Mesendoderm (in vitro differentiated cells): ENCODE measurements at regions not wholly inside any gene's neighbourhood (a gene's known extent, or its start where the extent isn't known, plus 50 kb on each side); places are given as distances from the start of the nearest gene placed in this dataset.

Experiments
- DNase-seq: peaks from one replicate; pipeline ENCODE4 v3.0.0; 2013
- H2AK5ac ChIP-seq: 2 replicates; pipeline ENCODE4 v1.6.1; 2013; ENCODE audit warnings: low read length, inconsistent platforms
- H2BK120ac ChIP-seq: 2 replicates; pipeline ENCODE4 v1.6.1; 2013; ENCODE audit warnings: low read depth, mild to moderate bottlenecking, low read length, moderate library complexity, mixed read lengths
- H2BK15ac ChIP-seq: replicated peaks from 2 replicates; pipeline ENCODE4 v1.6.1; 2013; ENCODE audit warnings: low read depth, mild to moderate bottlenecking, moderate library complexity
- H2BK5ac ChIP-seq: 2 replicates; pipeline ENCODE4 v1.6.1; 2013; ENCODE audit warnings: low read length, inconsistent platforms
- H3K18ac ChIP-seq: 2 replicates; pipeline ENCODE4 v1.6.1; 2013; ENCODE audit warnings: mild to moderate bottlenecking, low read length, mixed read lengths
- H3K23ac ChIP-seq: one replicate; pipeline ENCODE4 v1.6.1; 2013; ENCODE audit warnings: low read length
- H3K27ac ChIP-seq: 2 replicates; pipeline ENCODE4 v1.5.1; 2013; ENCODE audit warnings: low read depth, mild to moderate bottlenecking, inconsistent platforms, low read length, moderate library complexity
- H3K27me3 ChIP-seq: 2 replicates; pipeline ENCODE4 v1.6.1; 2013; ENCODE audit warnings: low read length, control low read depth, mild to moderate bottlenecking, inconsistent platforms; ENCODE audit not compliant: insufficient read depth, poor library complexity
- H3K36me3 ChIP-seq: 2 replicates; pipeline ENCODE4 v1.6.1; 2013; ENCODE audit warnings: low read length, inconsistent platforms; ENCODE audit not compliant: control insufficient read depth, insufficient read depth
- H3K4ac ChIP-seq: one replicate; pipeline ENCODE4 v1.6.1; 2013; ENCODE audit warnings: low read depth, mild to moderate bottlenecking, low read length, moderate library complexity
- H3K4me1 ChIP-seq: 2 replicates; pipeline ENCODE4 v1.6.1; 2013; ENCODE audit warnings: low read depth, low read length, inconsistent platforms; ENCODE audit not compliant: control insufficient read depth
- H3K4me2 ChIP-seq: 2 replicates; pipeline ENCODE4 v1.6.1; 2013; ENCODE audit warnings: low read length
- H3K4me3 ChIP-seq: 2 replicates; pipeline ENCODE4 v1.5.1; 2013; ENCODE audit warnings: mild to moderate bottlenecking, low read length
- H3K56ac ChIP-seq: one replicate; pipeline ENCODE4 v1.6.1; 2013; ENCODE audit warnings: low read length
- H3K79me1 ChIP-seq: 2 replicates; pipeline ENCODE4 v1.6.1; 2013; ENCODE audit warnings: low read length, inconsistent platforms
- H3K79me2 ChIP-seq: 2 replicates; pipeline ENCODE4 v1.6.1; 2013; ENCODE audit warnings: mild to moderate bottlenecking, low read length; ENCODE audit not compliant: control insufficient read depth, insufficient read depth
- H3K9ac ChIP-seq: 2 replicates; pipeline ENCODE4 v1.6.1; 2013; ENCODE audit warnings: low read length, inconsistent platforms
- H4K5ac ChIP-seq: one replicate; pipeline ENCODE4 v1.6.1; 2013; ENCODE audit warnings: low read length
- H4K8ac ChIP-seq: one replicate; pipeline ENCODE4 v1.6.1; 2013; ENCODE audit warnings: low read depth, mild to moderate bottlenecking, control low read depth, low read length, moderate library complexity
- WGBS: extraction: QIAGEN DNeasy Blood & Tissue Kit; methylation state at CpG from one replicate; pipeline ENCODE4 v1.1.7; 2013; ENCODE audit warnings: low lambda C conversion rate, missing lambda C conversion rate; ENCODE audit not compliant: insufficient coverage; ENCODE audit errors: extremely low coverage; 5-methylcytosine and 5-hydroxymethylcytosine counted together

- no CpG with 5 or more reads among the region's 5 CpGs for WGBS
- no peak for DNase-seq
- H4K8ac ChIP-seq: no peak overlapping the region
- H2BK15ac ChIP-seq: no peak overlapping the region
- H3K4me3 ChIP-seq: no peak overlapping the region
- no peaks in the 10 kb centered on the region for H3K79me1 ChIP-seq
- H2AK5ac ChIP-seq: no peak overlapping the region
- no peak overlapping the region for H4K5ac ChIP-seq
- H3K18ac ChIP-seq: no peak overlapping the region
- no peaks in the 10 kb centered on the region for H3K27me3 ChIP-seq
- H3K79me2 ChIP-seq: no peaks in the 10 kb centered on the region
- no peak overlapping the region for H2BK5ac ChIP-seq
- no peak overlapping the region for H3K4me2 ChIP-seq
- no peak overlapping the region for H3K4ac ChIP-seq
- H3K36me3 ChIP-seq: no peaks in the 10 kb centered on the region
- no peak overlapping the region for H3K56ac ChIP-seq
- no peak overlapping the region for H3K9ac ChIP-seq
- H3K4me1 ChIP-seq: no peaks in the 10 kb centered on the region
- no peak overlapping the region for H3K23ac ChIP-seq
- no peak overlapping the region for H3K27ac ChIP-seq
- H2BK120ac ChIP-seq: no peak overlapping the region
Measured at GRCh38 chr2:66789741-66790140, 354.8 kb downstream of the MEIS1 start.

- Histone ChIP-seq H3K23ac (no peak overlapping the region), H3K4me2 (no peak overlapping the region), H3K4me3 (no peak overlapping the region), H3K79me1 (no peaks in the 10 kb centered on the region), H2BK5ac (no peak overlapping the region), H4K8ac (no peak overlapping the region), H3K27ac (no peak overlapping the region), H3K4ac (no peak overlapping the region), H3K56ac (no peak overlapping the region), H2AK5ac (no peak overlapping the region), H3K27me3 (no peaks in the 10 kb centered on the region), H3K9ac (no peak overlapping the region), H3K18ac (no peak overlapping the region), H3K36me3 (no peaks in the 10 kb centered on the region), H3K79me2 (no peaks in the 10 kb centered on the region), H4K5ac (no peak overlapping the region), H2BK15ac (no peak overlapping the region), H2BK120ac (no peak overlapping the region), H3K4me1 (no peaks in the 10 kb centered on the region)
- DNase-seq: no peak
- no CpG with 5 or more reads among the region's 1 CpG for WGBS
Measured at GRCh38 chr2:66790651-66791181, 355.8 kb downstream of the MEIS1 start.

GRCh38 chr2:66794070-66794469, 359.1 kb downstream of the MEIS1 start:
- no peaks in the 10 kb centered on the region for H3K27me3 ChIP-seq
- no peak overlapping the region for H4K5ac ChIP-seq
- H3K4ac ChIP-seq: no peak overlapping the region
- H2BK120ac ChIP-seq: no peak overlapping the region
- no peak overlapping the region for H3K27ac ChIP-seq
- H3K4me1 ChIP-seq: no peaks in the 10 kb centered on the region
- no peak overlapping the region for H4K8ac ChIP-seq
- H3K18ac ChIP-seq: no peak overlapping the region
- no peak overlapping the region for H2BK15ac ChIP-seq
- no CpG with 5 or more reads among the region's 8 CpGs for WGBS
- H2BK5ac ChIP-seq: no peak overlapping the region
- H3K79me2 ChIP-seq: no peaks in the 10 kb centered on the region
- no peaks in the 10 kb centered on the region for H3K36me3 ChIP-seq
- no peak for DNase-seq
- no peaks in the 10 kb centered on the region for H3K79me1 ChIP-seq
- H3K4me3 ChIP-seq: no peak overlapping the region
- H3K56ac ChIP-seq: no peak overlapping the region
- H2AK5ac ChIP-seq: no peak overlapping the region
- H3K23ac ChIP-seq: no peak overlapping the region
- H3K4me2 ChIP-seq: no peak overlapping the region
- H3K9ac ChIP-seq: no peak overlapping the region

DNA sequence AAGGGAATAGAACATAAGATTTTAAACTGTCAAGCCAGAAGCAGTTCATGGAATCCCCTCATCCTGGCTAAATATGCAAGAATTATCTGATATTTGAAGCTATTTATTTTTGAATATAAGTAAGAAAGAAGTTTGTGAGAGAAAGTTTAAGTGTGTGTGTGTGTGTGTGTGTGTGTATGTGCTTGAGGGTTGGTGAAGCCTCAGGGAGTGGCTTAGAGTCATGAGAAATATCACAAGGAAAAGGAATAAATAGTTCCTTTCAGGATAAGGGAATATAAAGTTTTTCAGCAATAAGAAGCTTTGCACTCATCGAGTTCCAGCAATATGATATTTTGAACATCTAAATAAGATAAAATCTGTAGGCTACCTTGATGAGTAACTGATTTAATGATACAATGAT, 359.6 kb downstream of the MEIS1 start:
- no peak overlapping the region for H3K4me3 ChIP-seq
- H3K23ac ChIP-seq: no peak overlapping the region
- H3K79me2 ChIP-seq: no peaks in the 10 kb centered on the region
- DNase-seq: no peak
- H2BK120ac ChIP-seq: no peak overlapping the region
- no peaks in the 10 kb centered on the region for H3K4me1 ChIP-seq
- H3K4me2 ChIP-seq: no peak overlapping the region
- no peak overlapping the region for H3K27ac ChIP-seq
- no CpG with 5 or more reads among the region's 1 CpG for WGBS
- H3K79me1 ChIP-seq: no peaks in the 10 kb centered on the region
- no peak overlapping the region for H3K4ac ChIP-seq
- no peak overlapping the region for H2BK15ac ChIP-seq
- no peak overlapping the region for H4K8ac ChIP-seq
- no peaks in the 10 kb centered on the region for H3K27me3 ChIP-seq
- H3K56ac ChIP-seq: no peak overlapping the region
- H3K9ac ChIP-seq: no peak overlapping the region
- no peak overlapping the region for H2BK5ac ChIP-seq
- H4K5ac ChIP-seq: no peak overlapping the region
- no peak overlapping the region for H2AK5ac ChIP-seq
- no peaks in the 10 kb centered on the region for H3K36me3 ChIP-seq
- no peak overlapping the region for H3K18ac ChIP-seq

- H4K8ac ChIP-seq: no peak overlapping the region
- no CpG with 5 or more reads among the region's 2 CpGs for WGBS
Measured at GRCh38 chr2:66802877-66803276, 368.0 kb downstream of the MEIS1 start.

GRCh38 chr2:66803726-66804125, 368.8 kb downstream of the MEIS1 start:
- no peak overlapping the region for H3K9ac ChIP-seq
- no peak overlapping the region for H3K4me3 ChIP-seq
- no peak overlapping the region for H2AK5ac ChIP-seq
- no peak for DNase-seq
- H4K8ac ChIP-seq: no peak overlapping the region
- H3K27ac ChIP-seq: no peak overlapping the region
- no peaks in the 10 kb centered on the region for H3K36me3 ChIP-seq
- H3K79me2 ChIP-seq: no peaks in the 10 kb centered on the region
- no peaks in the 10 kb centered on the region for H3K79me1 ChIP-seq
- H3K4me2 ChIP-seq: no peak overlapping the region
- H3K23ac ChIP-seq: no peak overlapping the region
- no peak overlapping the region for H2BK5ac ChIP-seq
- no peak overlapping the region for H2BK120ac ChIP-seq
- no peaks in the 10 kb centered on the region for H3K4me1 ChIP-seq
- no peak overlapping the region for H2BK15ac ChIP-seq
- H3K18ac ChIP-seq: no peak overlapping the region
- no peak overlapping the region for H3K56ac ChIP-seq
- no peak overlapping the region for H3K4ac ChIP-seq
- WGBS: no CpG with 5 or more reads among the region's 2 CpGs
- no peaks in the 10 kb centered on the region for H3K27me3 ChIP-seq
- H4K5ac ChIP-seq: no peak overlapping the region

More at GRCh38 chr2:66802877-66803276, 368.0 kb downstream of the MEIS1 start:
- no peak overlapping the region for H3K4me2 ChIP-seq
- H2BK120ac ChIP-seq: no peak overlapping the region
- no peaks in the 10 kb centered on the region for H3K27me3 ChIP-seq
- H3K27ac ChIP-seq: no peak overlapping the region
- H2BK15ac ChIP-seq: no peak overlapping the region
- H3K9ac ChIP-seq: no peak overlapping the region
- no peak overlapping the region for H2BK5ac ChIP-seq
- H3K4me3 ChIP-seq: no peak overlapping the region
- no peaks in the 10 kb centered on the region for H3K4me1 ChIP-seq
- no peaks in the 10 kb centered on the region for H3K79me2 ChIP-seq
- H3K56ac ChIP-seq: no peak overlapping the region
- no peak overlapping the region for H4K5ac ChIP-seq
- H3K36me3 ChIP-seq: no peaks in the 10 kb centered on the region
- no peak overlapping the region for H3K4ac ChIP-seq
- no peak overlapping the region for H3K23ac ChIP-seq
- H3K18ac ChIP-seq: no peak overlapping the region
- H2AK5ac ChIP-seq: no peak overlapping the region
- H3K79me1 ChIP-seq: no peaks in the 10 kb centered on the region
- no peak for DNase-seq
